GM12878 (cell line): ENCODE measurements at regions not wholly inside any gene's neighbourhood (a gene's known extent, or its start where the extent isn't known, plus 50 kb on each side); places are given as distances from the start of the nearest gene placed in this dataset.

Source experiments
- ATAC-seq: fragments of 200-7000 bp; cut with Tn5 transposase; 3 replicates; pipeline ENCODE4 v1.9.1; 2020; ENCODE audit warnings: mild to moderate bottlenecking, moderate library complexity
- BruUV-seq: library from RNA; stranded (reverse); fragments of 400-500 nt; replicated peaks from 2 replicates; lab custom pipeline; 2021; lab: Mats Ljungman, UMichigan
- CTCF ChIA-PET: fragments of 300-600 bp; sonication (Branson Sonifier 250); formaldehyde crosslinking; extraction: SDS; loops from one replicate; lab custom pipeline; 2021; ENCODE audit warnings: inconsistent platforms; lab: Yijun Ruan, JAX
- POLR2A ChIA-PET: fragments of 350-600 bp; formaldehyde crosslinking; extraction: SDS; loops from one replicate; lab custom pipeline; 2021; ENCODE audit warnings: inconsistent platforms; lab: Charles Lee
- RAD21 ChIA-PET: fragments of 300-600 bp; sonication (Branson Sonifier 250); formaldehyde crosslinking; loops from one replicate; lab custom pipeline; 2023; ENCODE audit warnings: antibody characterized with exemption; ENCODE audit not compliant: unreplicated experiment; lab: Charles Lee
- SMC1A ChIA-PET: fragments of 300-600 bp; sonication (Branson Sonifier 250); formaldehyde crosslinking; loops from one replicate; lab custom pipeline; 2023; ENCODE audit not compliant: unreplicated experiment, uncharacterized antibody; lab: Charles Lee
- DNase-seq: peaks from one replicate; pipeline ENCODE4 v3.0.0-alpha.2; 2011; ENCODE audit warnings: low read depth, low spot score
- FAIRE-seq: peaks from 3 replicates; lab custom pipeline; 2011; peaks lifted over from hg19 to GRCh38; lab: Jason Lieb, UNC
- H2AFZ ChIP-seq: 2 replicates; pipeline ENCODE4 v1.6.0; 2011; ENCODE audit warnings: low read depth, low read length, control low read depth; ENCODE audit not compliant: control insufficient read depth
- H3K27ac ChIP-seq: 2 replicates; pipeline ENCODE4 v1.5.1; 2011; ENCODE audit warnings: control low read depth; ENCODE audit not compliant: control insufficient read depth, insufficient read depth
- H3K27me3 ChIP-seq, 2 experiments: replicated peaks in 1 of 2; 2 replicates each; pipeline versions ENCODE4 v1.6.0 to v1.6.1; 2011; ENCODE audit warnings: low read length in 1 of 2; ENCODE audit not compliant: control insufficient read depth in 2 of 2, insufficient read depth in 2 of 2
- H3K36me3 ChIP-seq, 2 experiments: 2 replicates each; pipeline ENCODE4 v1.5.1; 2011; ENCODE audit warnings: low read length in 1 of 2; ENCODE audit not compliant: control insufficient read depth in 2 of 2, insufficient read depth in 2 of 2
- H3K4me1 ChIP-seq: 2 replicates; pipeline ENCODE4 v1.6.1; 2011; ENCODE audit warnings: mild to moderate bottlenecking, low read length, moderate library complexity, mixed read lengths; ENCODE audit not compliant: control insufficient read depth, insufficient read depth
- H3K4me2 ChIP-seq: 2 replicates; pipeline ENCODE4 v1.6.0; 2011; ENCODE audit warnings: control low read depth; ENCODE audit not compliant: control insufficient read depth, insufficient read depth
- H3K4me3 ChIP-seq: fragments of 200-600 bp; sonication (generic); 2 replicates; pipeline ENCODE4 v1.5.1; 2016
- H3K79me2 ChIP-seq: 2 replicates; pipeline ENCODE4 v1.6.0; 2011; ENCODE audit warnings: low read length; ENCODE audit not compliant: control insufficient read depth, insufficient read depth
- H3K9ac ChIP-seq: 2 replicates; pipeline ENCODE4 v1.8.0; 2011; ENCODE audit warnings: low read length, control low read depth, mixed read lengths; ENCODE audit not compliant: control insufficient read depth, insufficient read depth
- H3K9me3 ChIP-seq: replicated peaks from 3 replicates; pipeline ENCODE4 v1.5.1; 2011; ENCODE audit warnings: mild to moderate bottlenecking, low read length; ENCODE audit not compliant: control insufficient read depth, insufficient read depth
- H4K20me1 ChIP-seq: 2 replicates; pipeline ENCODE4 v1.6.0; 2011; ENCODE audit not compliant: control insufficient read depth, insufficient read depth
- ASH2L ChIP-seq: fragments of 300-600, 200-600 bp; sonication (generic); IDR thresholded peaks from 2 replicates; pipeline ENCODE4 v1.6.1; 2017; ENCODE audit warnings: low read depth, mild to moderate bottlenecking, borderline replicate concordance
- ATF7 ChIP-seq: fragments of 450-650 bp; IDR thresholded peaks from 2 replicates; pipeline ENCODE4 v1.6.1; 2016; ENCODE audit warnings: low read depth, mild to moderate bottlenecking
- FOXK2 ChIP-seq: fragments of 450-650 bp; IDR thresholded peaks from 2 replicates; pipeline ENCODE4 v1.6.1; 2017; ENCODE audit warnings: mild to moderate bottlenecking, moderate library complexity
- HDAC6 ChIP-seq: fragments of 200-600 bp; sonication (generic); IDR thresholded peaks from one replicate; pipeline ENCODE4 v1.8.0; 2017; ENCODE audit warnings: antibody characterized with exemption; ENCODE audit not compliant: unreplicated experiment
- IKZF2 ChIP-seq, 2 experiments: fragments of 450-650 bp; IDR thresholded peaks; 2 replicates each; pipeline ENCODE4 v1.6.1; 2017; ENCODE audit warnings: mild to moderate bottlenecking in 2 of 2, moderate library complexity in 2 of 2
- IRF4 ChIP-seq: IDR thresholded peaks from 2 replicates; pipeline ENCODE4 v1.6.1; 2011; ENCODE audit warnings: low read depth, low read length
- KDM1A ChIP-seq: fragments of 200-600 bp; sonication (generic); IDR thresholded peaks from 2 replicates; pipeline ENCODE4 v1.6.1; 2016; ENCODE audit warnings: borderline replicate concordance
- MEF2A ChIP-seq: IDR thresholded peaks from 2 replicates; pipeline ENCODE4 v1.6.1; 2011; ENCODE audit warnings: low read depth, mild to moderate bottlenecking, low read length, moderate library complexity; ENCODE audit not compliant: insufficient read depth
- NFXL1 ChIP-seq: fragments of 450-650 bp; IDR thresholded peaks from 2 replicates; pipeline ENCODE4 v1.6.1; 2017; ENCODE audit warnings: antibody characterized with exemption, mild to moderate bottlenecking, borderline replicate concordance
- NFYB ChIP-seq: IDR thresholded peaks from 2 replicates; pipeline ENCODE4 v1.6.1; 2011; ENCODE audit warnings: low read depth, mild to moderate bottlenecking, low read length, improper control_type of control experiment, moderate library complexity; ENCODE audit not compliant: insufficient read depth
- SIN3A ChIP-seq: IDR thresholded peaks from 2 replicates; pipeline ENCODE4 v1.6.1; 2012; ENCODE audit warnings: low read depth, low read length, improper control_type of control experiment
- SIX5 ChIP-seq: IDR thresholded peaks from 2 replicates; pipeline ENCODE4 v1.6.1; 2011; ENCODE audit warnings: mild to moderate bottlenecking, low read depth, low read length, moderate library complexity; ENCODE audit not compliant: severe bottlenecking
- SREBF1 ChIP-seq: IDR thresholded peaks from 2 replicates; pipeline ENCODE4 v1.6.1; 2012; ENCODE audit warnings: mild to moderate bottlenecking, low read length
- ZNF217 ChIP-seq: fragments of 450-650 bp; IDR thresholded peaks from 2 replicates; pipeline ENCODE4 v1.6.1; 2017; ENCODE audit warnings: antibody characterized with exemption, mild to moderate bottlenecking
- ZZZ3 ChIP-seq: IDR thresholded peaks from 2 replicates; pipeline ENCODE4 v1.6.1; 2011; ENCODE audit warnings: low read depth; ENCODE audit not compliant: control insufficient read depth, insufficient read length
- in situ Hi-C: fragments of 300-500 bp; cut with MboI; formaldehyde crosslinking; loops from 9 replicates; pipeline ENCODE4 v1.14.3; 2018; ENCODE audit warnings: mixed read lengths
- intact Hi-C: fragments of 100-400 bp; cut with micrococcal nuclease; formaldehyde crosslinking; loops from one replicate; pipeline ENCODE4 v1.14.2; 2022; ENCODE audit not compliant: unreplicated experiment
- TF ChIP-seq, protein P1 (sequence below): IDR thresholded peaks from 2 replicates; pipeline ENCODE4 v1.6.1; 2012; ENCODE audit warnings: low read length, inconsistent platforms
- TF ChIP-seq, protein P2 (sequence below): fragments of 150-350 bp; IDR thresholded peaks from 2 replicates; pipeline ENCODE4 v1.6.1; 2016; ENCODE audit warnings: low read depth, low read length

DNA sequence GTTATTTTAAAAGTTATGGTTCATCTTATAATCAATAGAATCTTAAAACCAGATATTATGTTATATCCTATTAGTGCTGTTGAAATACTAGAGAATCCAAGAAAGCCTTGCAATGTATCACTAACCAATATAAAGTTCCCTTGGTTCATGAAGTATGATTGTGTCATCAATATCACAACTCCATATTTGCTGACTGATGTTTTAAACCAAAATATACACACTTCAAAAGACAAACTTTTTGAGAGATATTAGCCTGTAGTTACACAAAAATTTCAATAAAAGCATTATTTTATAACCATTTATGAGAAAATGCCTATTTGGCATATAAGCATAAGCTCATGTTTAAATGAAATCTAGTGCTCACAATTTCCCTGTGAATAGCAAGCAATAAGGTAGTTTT is 198.6 kb downstream of the CENPC start:
- no peaks in the 10 kb centered on the region for H3K9me3 ChIP-seq
- SMC1A ChIA-PET, result interaction anchor here (0.8 kb wide), 1 partner anchor 47 kb away, joined by 4 read pairs; no protein-coding TSS in a partner anchor
- ATAC-seq (no peak), DNase-seq (no peak), FAIRE-seq (no peak)
- TF ChIP-seq HDAC6 (no peak), IKZF2 (IDR thresholded peaks at IDR 0.05) (no peak), MEF2A (no peak), FOXK2 (no peak), SREBF1 (no peak), NFXL1 (no peak), ZNF217 (no peak), ATF7 (no peak), KDM1A (no peak), SIN3A (no peak), NFYB (no peak), ASH2L (no peak), IRF4 (no peak), SIX5 (no peak), ZZZ3 (no peak)
- TF ChIP-seq, protein P1, sequence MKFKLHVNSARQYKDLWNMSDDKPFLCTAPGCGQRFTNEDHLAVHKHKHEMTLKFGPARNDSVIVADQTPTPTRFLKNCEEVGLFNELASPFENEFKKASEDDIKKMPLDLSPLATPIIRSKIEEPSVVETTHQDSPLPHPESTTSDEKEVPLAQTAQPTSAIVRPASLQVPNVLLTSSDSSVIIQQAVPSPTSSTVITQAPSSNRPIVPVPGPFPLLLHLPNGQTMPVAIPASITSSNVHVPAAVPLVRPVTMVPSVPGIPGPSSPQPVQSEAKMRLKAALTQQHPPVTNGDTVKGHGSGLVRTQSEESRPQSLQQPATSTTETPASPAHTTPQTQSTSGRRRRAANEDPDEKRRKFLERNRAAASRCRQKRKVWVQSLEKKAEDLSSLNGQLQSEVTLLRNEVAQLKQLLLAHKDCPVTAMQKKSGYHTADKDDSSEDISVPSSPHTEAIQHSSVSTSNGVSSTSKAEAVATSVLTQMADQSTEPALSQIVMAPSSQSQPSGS, result no peak
- TF ChIP-seq, protein P2, sequence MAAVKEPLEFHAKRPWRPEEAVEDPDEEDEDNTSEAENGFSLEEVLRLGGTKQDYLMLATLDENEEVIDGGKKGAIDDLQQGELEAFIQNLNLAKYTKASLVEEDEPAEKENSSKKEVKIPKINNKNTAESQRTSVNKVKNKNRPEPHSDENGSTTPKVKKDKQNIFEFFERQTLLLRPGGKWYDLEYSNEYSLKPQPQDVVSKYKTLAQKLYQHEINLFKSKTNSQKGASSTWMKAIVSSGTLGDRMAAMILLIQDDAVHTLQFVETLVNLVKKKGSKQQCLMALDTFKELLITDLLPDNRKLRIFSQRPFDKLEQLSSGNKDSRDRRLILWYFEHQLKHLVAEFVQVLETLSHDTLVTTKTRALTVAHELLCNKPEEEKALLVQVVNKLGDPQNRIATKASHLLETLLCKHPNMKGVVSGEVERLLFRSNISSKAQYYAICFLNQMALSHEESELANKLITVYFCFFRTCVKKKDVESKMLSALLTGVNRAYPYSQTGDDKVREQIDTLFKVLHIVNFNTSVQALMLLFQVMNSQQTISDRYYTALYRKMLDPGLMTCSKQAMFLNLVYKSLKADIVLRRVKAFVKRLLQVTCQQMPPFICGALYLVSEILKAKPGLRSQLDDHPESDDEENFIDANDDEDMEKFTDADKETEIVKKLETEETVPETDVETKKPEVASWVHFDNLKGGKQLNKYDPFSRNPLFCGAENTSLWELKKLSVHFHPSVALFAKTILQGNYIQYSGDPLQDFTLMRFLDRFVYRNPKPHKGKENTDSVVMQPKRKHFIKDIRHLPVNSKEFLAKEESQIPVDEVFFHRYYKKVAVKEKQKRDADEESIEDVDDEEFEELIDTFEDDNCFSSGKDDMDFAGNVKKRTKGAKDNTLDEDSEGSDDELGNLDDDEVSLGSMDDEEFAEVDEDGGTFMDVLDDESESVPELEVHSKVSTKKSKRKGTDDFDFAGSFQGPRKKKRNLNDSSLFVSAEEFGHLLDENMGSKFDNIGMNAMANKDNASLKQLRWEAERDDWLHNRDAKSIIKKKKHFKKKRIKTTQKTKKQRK, result no peak
- H3K27ac ChIP-seq, result no peak overlapping the region
- CTCF ChIA-PET, result no interaction called here
- no peaks in the 10 kb centered on the region for H3K36me3 ChIP-seq
- intact Hi-C loops (no loop called here), in situ Hi-C loops (no loop called here)
- H3K4me2 ChIP-seq, result no peak overlapping the region
- H4K20me1 ChIP-seq, result no peaks in the 10 kb centered on the region
- no peak overlapping the region for H2AFZ ChIP-seq
- H3K79me2 ChIP-seq, result no peaks in the 10 kb centered on the region
- no peaks in the 10 kb centered on the region for H3K4me1 ChIP-seq
- H3K27me3 ChIP-seq, result no peaks in the 10 kb centered on the region
- POLR2A ChIA-PET, result no interaction called here
- BruUV-seq, result no TSS peak
- no peak overlapping the region for H3K4me3 ChIP-seq
- H3K9ac ChIP-seq, result no peak overlapping the region
- RAD21 ChIA-PET, result interaction anchor here (0.7 kb wide), 1 partner anchor 1128 kb away, joined by 3 read pairs; no protein-coding TSS in a partner anchor
